GM12878 (cell line): ENCODE measurements at regions not wholly inside any gene's neighbourhood (a gene's known extent, or its start where the extent isn't known, plus 50 kb on each side); places are given as distances from the start of the nearest gene placed in this dataset.
A peak's percentile ranks its signal among the peaks of the same experiment; 100 is the strongest.

ENCODE experiments used
- ATAC-seq: fragments of 200-7000 bp; cut with Tn5 transposase; 3 replicates; pipeline ENCODE4 v1.9.1; 2020; ENCODE audit warnings: mild to moderate bottlenecking, moderate library complexity
- BruUV-seq: library from RNA; stranded (reverse); fragments of 400-500 nt; replicated peaks from 2 replicates; lab custom pipeline; 2021; lab: Mats Ljungman, UMichigan
- CTCF ChIA-PET: fragments of 300-600 bp; sonication (Branson Sonifier 250); formaldehyde crosslinking; extraction: SDS; loops from one replicate; lab custom pipeline; 2021; ENCODE audit warnings: inconsistent platforms; lab: Yijun Ruan, JAX
- POLR2A ChIA-PET: fragments of 350-600 bp; formaldehyde crosslinking; extraction: SDS; loops from one replicate; lab custom pipeline; 2021; ENCODE audit warnings: inconsistent platforms; lab: Charles Lee
- RAD21 ChIA-PET: fragments of 300-600 bp; sonication (Branson Sonifier 250); formaldehyde crosslinking; loops from one replicate; lab custom pipeline; 2023; ENCODE audit warnings: antibody characterized with exemption; ENCODE audit not compliant: unreplicated experiment; lab: Charles Lee
- SMC1A ChIA-PET: fragments of 300-600 bp; sonication (Branson Sonifier 250); formaldehyde crosslinking; loops from one replicate; lab custom pipeline; 2023; ENCODE audit not compliant: unreplicated experiment, uncharacterized antibody; lab: Charles Lee
- DNase-seq: peaks from one replicate; pipeline ENCODE4 v3.0.0-alpha.2; 2011; ENCODE audit warnings: low read depth, low spot score
- FAIRE-seq: peaks from 3 replicates; lab custom pipeline; 2011; peaks lifted over from hg19 to GRCh38; lab: Jason Lieb, UNC
- H2AFZ ChIP-seq: 2 replicates; pipeline ENCODE4 v1.6.0; 2011; ENCODE audit warnings: low read depth, low read length, control low read depth; ENCODE audit not compliant: control insufficient read depth
- H3K27ac ChIP-seq: 2 replicates; pipeline ENCODE4 v1.5.1; 2011; ENCODE audit warnings: control low read depth; ENCODE audit not compliant: control insufficient read depth, insufficient read depth
- H3K27me3 ChIP-seq, 2 experiments: replicated peaks in 1 of 2; 2 replicates each; pipeline versions ENCODE4 v1.6.0 to v1.6.1; 2011; ENCODE audit warnings: low read length in 1 of 2; ENCODE audit not compliant: control insufficient read depth in 2 of 2, insufficient read depth in 2 of 2
- H3K36me3 ChIP-seq, 2 experiments: 2 replicates each; pipeline ENCODE4 v1.5.1; 2011; ENCODE audit warnings: low read length in 1 of 2; ENCODE audit not compliant: control insufficient read depth in 2 of 2, insufficient read depth in 2 of 2
- H3K4me1 ChIP-seq: 2 replicates; pipeline ENCODE4 v1.6.1; 2011; ENCODE audit warnings: mild to moderate bottlenecking, low read length, moderate library complexity, mixed read lengths; ENCODE audit not compliant: control insufficient read depth, insufficient read depth
- H3K4me2 ChIP-seq: 2 replicates; pipeline ENCODE4 v1.6.0; 2011; ENCODE audit warnings: control low read depth; ENCODE audit not compliant: control insufficient read depth, insufficient read depth
- H3K4me3 ChIP-seq: fragments of 200-600 bp; sonication (generic); 2 replicates; pipeline ENCODE4 v1.5.1; 2016
- H3K79me2 ChIP-seq: 2 replicates; pipeline ENCODE4 v1.6.0; 2011; ENCODE audit warnings: low read length; ENCODE audit not compliant: control insufficient read depth, insufficient read depth
- H3K9ac ChIP-seq: 2 replicates; pipeline ENCODE4 v1.8.0; 2011; ENCODE audit warnings: low read length, control low read depth, mixed read lengths; ENCODE audit not compliant: control insufficient read depth, insufficient read depth
- H3K9me3 ChIP-seq: replicated peaks from 3 replicates; pipeline ENCODE4 v1.5.1; 2011; ENCODE audit warnings: mild to moderate bottlenecking, low read length; ENCODE audit not compliant: control insufficient read depth, insufficient read depth
- H4K20me1 ChIP-seq: 2 replicates; pipeline ENCODE4 v1.6.0; 2011; ENCODE audit not compliant: control insufficient read depth, insufficient read depth
- ATF3 ChIP-seq: IDR thresholded peaks from 2 replicates; pipeline ENCODE4 v1.6.1; 2011; ENCODE audit warnings: low read depth, mild to moderate bottlenecking, low read length, moderate library complexity, borderline replicate concordance; ENCODE audit errors: extremely low read depth
- CBX3 ChIP-seq: fragments of 200-600 bp; sonication (generic); IDR thresholded peaks from 2 replicates; pipeline ENCODE4 v1.6.1; 2016; ENCODE audit warnings: low read depth, borderline replicate concordance
- CEBPB ChIP-seq, 2 experiments: fragments of 150-350 bp in 1 of 2; IDR thresholded peaks; 2 replicates each; pipeline ENCODE4 v1.6.1; 2012 to 2014; ENCODE audit warnings: low read depth in 2 of 2, low read length in 2 of 2, borderline replicate concordance in 1 of 2, inconsistent platforms in 1 of 2
- CREB1 ChIP-seq: IDR thresholded peaks from 2 replicates; pipeline ENCODE4 v1.6.1; 2012; ENCODE audit warnings: low read depth, mild to moderate bottlenecking, inconsistent platforms
- EED ChIP-seq: sonication (generic); IDR thresholded peaks from 2 replicates; pipeline ENCODE4 v1.6.1; 2016; ENCODE audit warnings: antibody characterized with exemption, low read depth
- ETV6 ChIP-seq, 2 experiments: fragments of 450-650 bp in 1 of 2; IDR thresholded peaks in 1 of 2; conservative IDR thresholded peaks in 1 of 2; 2 replicates each; pipeline ENCODE4 v1.6.1; 2014; ENCODE audit warnings: antibody characterized with exemption in 1 of 2, borderline replicate concordance in 1 of 2, low read depth in 1 of 2, mild to moderate bottlenecking in 1 of 2, moderate library complexity in 1 of 2
- KAT2A ChIP-seq: conservative IDR thresholded peaks from 2 replicates; pipeline ENCODE4 v1.6.1; 2011; ENCODE audit warnings: low read depth, low read length; ENCODE audit not compliant: control insufficient read depth
- MAX ChIP-seq: IDR thresholded peaks from 2 replicates; pipeline ENCODE4 v1.6.1; 2012; ENCODE audit warnings: low read depth, low read length, improper control_type of control experiment
- MEF2B ChIP-seq: fragments of 450-650 bp; IDR thresholded peaks from 2 replicates; pipeline ENCODE4 v1.6.1; 2018; ENCODE audit warnings: mild to moderate bottlenecking, moderate library complexity; ENCODE audit not compliant: partially characterized antibody, poor library complexity, severe bottlenecking
- MXI1 ChIP-seq: fragments of 150-350 bp; IDR thresholded peaks from 2 replicates; pipeline ENCODE4 v1.6.1; 2011; ENCODE audit warnings: low read depth, mild to moderate bottlenecking, inconsistent platforms, low read length, improper control_type of control experiment
- NFIC ChIP-seq: IDR thresholded peaks from 2 replicates; pipeline ENCODE4 v1.6.1; 2012; ENCODE audit warnings: low read depth, mild to moderate bottlenecking, inconsistent platforms, low read length, moderate library complexity
- NFYA ChIP-seq: IDR thresholded peaks from 2 replicates; pipeline ENCODE4 v1.6.1; 2011; ENCODE audit warnings: low read depth, mild to moderate bottlenecking, low read length, improper control_type of control experiment, borderline replicate concordance
- REST ChIP-seq: IDR thresholded peaks from 2 replicates; pipeline ENCODE4 v1.6.1; 2012; ENCODE audit warnings: mild to moderate bottlenecking, low read depth, low read length
- RUNX3 ChIP-seq: IDR thresholded peaks from 2 replicates; pipeline ENCODE4 v1.6.1; 2012; ENCODE audit warnings: low read length, inconsistent platforms
- TCF3 ChIP-seq: IDR thresholded peaks from 2 replicates; pipeline ENCODE4 v1.6.1; 2012; ENCODE audit warnings: low read depth, mild to moderate bottlenecking, low read length, borderline replicate concordance; ENCODE audit not compliant: insufficient read depth
- YBX1 ChIP-seq: fragments of 450-650 bp; IDR thresholded peaks from 2 replicates; pipeline ENCODE4 v1.6.1; 2016; ENCODE audit warnings: antibody characterized with exemption
- YY1 ChIP-seq: IDR thresholded peaks from 2 replicates; pipeline ENCODE4 v1.6.1; 2011; ENCODE audit warnings: low read depth, mild to moderate bottlenecking, low read length
- ZNF384 ChIP-seq: IDR thresholded peaks from 2 replicates; pipeline ENCODE4 v1.6.1; 2012; ENCODE audit warnings: low read depth, mild to moderate bottlenecking, low read length, improper control_type of control experiment, borderline replicate concordance
- WGBS: methylation state at CpG from one replicate; pipeline ENCODE4 v1.1.6; 2016; ENCODE audit warnings: low lambda C conversion rate; ENCODE audit not compliant: insufficient replicate concordance, insufficient coverage; ENCODE audit errors: missing lambda C conversion rate; 5-methylcytosine and 5-hydroxymethylcytosine counted together
- in situ Hi-C: fragments of 300-500 bp; cut with MboI; formaldehyde crosslinking; loops from 9 replicates; pipeline ENCODE4 v1.14.3; 2018; ENCODE audit warnings: mixed read lengths
- intact Hi-C: fragments of 100-400 bp; cut with micrococcal nuclease; formaldehyde crosslinking; loops from one replicate; pipeline ENCODE4 v1.14.2; 2022; ENCODE audit not compliant: unreplicated experiment

- TF ChIP-seq REST (no peak), NFYA (no peak), MAX (no peak), KAT2A (no peak)
- TF ChIP-seq, all 136 proteins: peak for 27
These were observed 108.9 kb upstream of the MKLN1 start (continued) for GRCh38 chr7:131218727-131219128.

GRCh38 chr7:131219312-131220041 lies 108.2 kb upstream of the MKLN1 start:
- BruUV-seq = no TSS peak
- in situ Hi-C loops = no loop called here
- Histone ChIP-seq H3K4me2 (peak overlapping the region; percentile 53), H2AFZ (peak overlapping the region; percentile 48), H3K36me3 (no peaks in the 10 kb centered on the region), H3K9ac (no peak overlapping the region), H3K4me3 (no peak overlapping the region), H3K9me3 (no peaks in the 10 kb centered on the region; the same call in 2 of the 3 replicates), H3K4me1 (peaks cover 18% of the 10 kb centered on the region), H3K27ac (peak overlapping the region; percentile 24), H4K20me1 (no peaks in the 10 kb centered on the region), H3K79me2 (no peaks in the 10 kb centered on the region), H3K27me3 (no peaks in the 10 kb centered on the region)
- ChIA-PET POLR2A (no interaction called here), CTCF (no interaction called here), SMC1A (interaction anchor here (1.5 to 1.6 kb wide), 3 partner anchors 13 to 105 kb away, joined by 3 to 5 read pairs (median 4); no protein-coding TSS in a partner anchor), RAD21 (interaction anchor here (1.0 to 3.1 kb wide), 7 partner anchors 9 to 113 kb away, joined by 3 to 18 read pairs (median 4); no protein-coding TSS in a partner anchor)
- DNase-seq (no peak), ATAC-seq (peak; percentile 64), FAIRE-seq (no peak)
- intact Hi-C loops = loop anchor here (2.0 kb wide), 2 partner anchors 31 to 95 kb away; no protein-coding TSS in a partner anchor
- WGBS = 42% methylated on average over 8 of the region's 8 CpGs
- peak; percentile 46; the same call in 1 of the 2 replicates for TF ChIP-seq NFIC
- TF ChIP-seq RUNX3 = peak; percentile 65
- 0 out of 2 replicates have a peak, but pooled peaks have one; percentile 30 for TF ChIP-seq TCF3
- no peak for TF ChIP-seq CEBPB (IDR thresholded peaks at IDR 0.05; ENCODE audit: borderline replicate concordance in 1 of 2, low read depth in 2 of 2, low read length in 2 of 2)
- TF ChIP-seq CREB1 = peak; percentile 40; the same call in 1 of the 2 replicates
- no peak for TF ChIP-seq YBX1
- peak; percentile 51; the same call in 1 of the 2 replicates for TF ChIP-seq YY1
- no peak for TF ChIP-seq MXI1
- no peak for TF ChIP-seq ATF3
- peak; percentile 51; the same call in 1 of the 2 replicates for TF ChIP-seq ZNF384
- peak; percentile 14; the same call in 1 of the 2 replicates for TF ChIP-seq EED
- no peak for TF ChIP-seq CBX3
- peak; percentile 33 for TF ChIP-seq MEF2B
- TF ChIP-seq ETV6 (conservative IDR thresholded peaks at IDR 0.05 in 1 of 2, IDR thresholded peaks at IDR 0.05 in 1 of 2; ENCODE audit: borderline replicate concordance in 1 of 2, low read depth in 1 of 2) = peak in 1 of 2 experiments; percentile 81; a peak in 2 of 4 replicates
